ENCODE measurements at regions not wholly inside any gene's neighbourhood (a gene's known extent, or its start where the extent isn't known, plus 50 kb on each side); places are given as distances from the start of the nearest gene placed in this dataset.

DNA sequence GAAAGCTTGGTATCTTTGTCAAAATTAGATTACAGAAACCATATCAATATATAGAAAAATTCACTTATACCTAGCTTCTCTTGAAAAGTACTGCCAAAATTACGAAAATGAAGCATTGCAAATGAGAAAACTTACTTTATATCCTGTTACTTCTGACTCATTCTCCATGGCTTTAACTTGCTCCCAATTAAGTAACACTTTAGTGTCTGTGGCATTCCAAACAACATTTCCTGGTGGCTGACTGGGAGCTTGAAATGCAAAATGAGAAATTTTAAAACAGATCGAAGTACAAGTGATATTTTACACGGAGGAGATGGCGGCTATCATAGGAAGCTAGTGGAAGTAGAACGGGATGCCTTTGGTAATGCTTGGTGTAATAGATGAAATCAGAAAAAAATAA, 347.3 kb downstream of the CNTN3 start:
- H3K27me3 Mint-ChIP-seq (ENCODE audit: unreplicated experiment) = no peaks in the 10 kb centered on the region
- H3K36me3 Mint-ChIP-seq (ENCODE audit: unreplicated experiment) = no peaks in the 10 kb centered on the region
- H3K4me3 Mint-ChIP-seq (ENCODE audit: unreplicated experiment) = no peak overlapping the region
- peaks cover 21% of the 10 kb centered on the region for H3K4me1 Mint-ChIP-seq (ENCODE audit: low read depth, unreplicated experiment)
- TF ChIP-seq, protein P1, sequence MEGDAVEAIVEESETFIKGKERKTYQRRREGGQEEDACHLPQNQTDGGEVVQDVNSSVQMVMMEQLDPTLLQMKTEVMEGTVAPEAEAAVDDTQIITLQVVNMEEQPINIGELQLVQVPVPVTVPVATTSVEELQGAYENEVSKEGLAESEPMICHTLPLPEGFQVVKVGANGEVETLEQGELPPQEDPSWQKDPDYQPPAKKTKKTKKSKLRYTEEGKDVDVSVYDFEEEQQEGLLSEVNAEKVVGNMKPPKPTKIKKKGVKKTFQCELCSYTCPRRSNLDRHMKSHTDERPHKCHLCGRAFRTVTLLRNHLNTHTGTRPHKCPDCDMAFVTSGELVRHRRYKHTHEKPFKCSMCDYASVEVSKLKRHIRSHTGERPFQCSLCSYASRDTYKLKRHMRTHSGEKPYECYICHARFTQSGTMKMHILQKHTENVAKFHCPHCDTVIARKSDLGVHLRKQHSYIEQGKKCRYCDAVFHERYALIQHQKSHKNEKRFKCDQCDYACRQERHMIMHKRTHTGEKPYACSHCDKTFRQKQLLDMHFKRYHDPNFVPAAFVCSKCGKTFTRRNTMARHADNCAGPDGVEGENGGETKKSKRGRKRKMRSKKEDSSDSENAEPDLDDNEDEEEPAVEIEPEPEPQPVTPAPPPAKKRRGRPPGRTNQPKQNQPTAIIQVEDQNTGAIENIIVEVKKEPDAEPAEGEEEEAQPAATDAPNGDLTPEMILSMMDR (IDR thresholded peaks at IDR 0.05; ENCODE audit: partially characterized antibody, unreplicated experiment) = no peak
- no peak overlapping the region for H3K27ac Mint-ChIP-seq (ENCODE audit: unreplicated experiment)
- H3K9me3 Mint-ChIP-seq (ENCODE audit: unreplicated experiment) = no peaks in the 10 kb centered on the region
- DNase-seq = no peak

DNA sequence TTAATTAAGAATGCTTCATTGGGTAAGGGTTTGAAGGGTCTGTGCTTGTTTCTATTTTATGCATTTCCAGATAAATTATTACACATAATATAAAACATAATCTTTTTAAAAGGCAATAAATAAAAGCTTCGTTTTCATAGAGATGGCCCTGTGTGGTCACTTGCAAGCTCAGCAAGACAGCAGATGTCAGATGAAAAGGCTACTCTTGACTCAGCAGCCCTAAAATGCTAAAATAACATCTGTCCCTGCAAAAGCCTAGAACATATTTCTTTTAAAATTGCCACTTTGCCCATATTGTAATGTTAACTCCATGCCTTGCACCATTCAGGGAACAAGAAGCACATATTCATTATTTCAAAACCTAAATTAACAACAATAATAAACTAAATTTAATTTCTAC, 349.4 kb downstream of the CNTN3 start:
- Mint-ChIP-seq H3K27me3 (ENCODE audit: unreplicated experiment) (no peaks in the 10 kb centered on the region), H3K9me3 (ENCODE audit: unreplicated experiment) (no peaks in the 10 kb centered on the region), H3K4me1 (ENCODE audit: low read depth, unreplicated experiment) (peaks cover 21% of the 10 kb centered on the region), H3K27ac (ENCODE audit: unreplicated experiment) (peak overlapping the region; percentile 8), H3K36me3 (ENCODE audit: unreplicated experiment) (no peaks in the 10 kb centered on the region), H3K4me3 (ENCODE audit: unreplicated experiment) (no peak overlapping the region)
- no peak for DNase-seq
- TF ChIP-seq, protein P1 (IDR thresholded peaks at IDR 0.05; ENCODE audit: partially characterized antibody, unreplicated experiment) = no peak

DNA sequence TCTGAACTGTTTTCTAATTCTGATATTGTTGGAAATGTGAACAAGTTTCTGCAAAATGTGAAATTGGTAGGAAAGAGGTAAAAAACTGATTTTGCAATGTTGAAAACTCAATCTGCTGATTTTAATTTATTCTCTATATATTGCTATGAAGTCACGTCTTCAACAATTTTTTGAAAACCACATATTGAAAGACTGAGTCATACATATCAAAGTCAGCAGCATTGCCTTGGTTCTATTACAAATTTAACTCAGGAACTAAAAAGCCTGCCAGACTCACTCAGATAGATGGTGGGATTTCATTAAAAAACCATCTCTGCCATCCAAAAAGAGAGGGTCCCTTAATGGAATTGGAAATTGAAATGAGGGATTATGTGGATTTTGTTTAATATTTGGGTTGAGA, 351.4 kb downstream of the CNTN3 start:
- H3K36me3 Mint-ChIP-seq (ENCODE audit: unreplicated experiment) = no peaks in the 10 kb centered on the region
- H3K9me3 Mint-ChIP-seq (ENCODE audit: unreplicated experiment) = no peaks in the 10 kb centered on the region
- no peak overlapping the region for H3K27ac Mint-ChIP-seq (ENCODE audit: unreplicated experiment)
- no peak overlapping the region for H3K4me3 Mint-ChIP-seq (ENCODE audit: unreplicated experiment)
- no peak for DNase-seq
- TF ChIP-seq, protein P1 (IDR thresholded peaks at IDR 0.05; ENCODE audit: partially characterized antibody, unreplicated experiment) = no peak
- H3K27me3 Mint-ChIP-seq (ENCODE audit: unreplicated experiment) = no peaks in the 10 kb centered on the region
- H3K4me1 Mint-ChIP-seq (ENCODE audit: low read depth, unreplicated experiment) = peaks cover 15% of the 10 kb centered on the region

DNA sequence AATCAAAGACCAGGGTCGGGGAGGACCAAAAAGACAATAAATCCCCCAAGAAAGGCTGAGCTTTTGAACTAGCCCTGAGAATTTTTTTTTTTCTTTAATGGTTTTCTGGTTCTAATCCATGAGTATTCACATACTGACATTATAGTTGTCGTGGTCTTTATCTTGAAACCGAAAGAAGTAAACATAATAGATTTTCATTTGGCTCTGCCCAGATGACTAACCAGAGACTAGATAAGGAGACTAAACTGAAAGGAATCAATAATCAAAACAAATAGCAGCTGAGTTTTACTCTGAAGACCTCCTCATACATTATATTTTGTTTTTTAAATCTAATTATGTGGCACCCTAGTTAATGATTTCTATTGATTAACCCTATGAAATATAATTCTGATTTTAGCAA, 381.4 kb downstream of the CNTN3 start:
- Mint-ChIP-seq H3K27ac (ENCODE audit: unreplicated experiment) (no peak overlapping the region), H3K36me3 (ENCODE audit: unreplicated experiment) (no peaks in the 10 kb centered on the region), H3K4me1 (ENCODE audit: low read depth, unreplicated experiment) (no peaks in the 10 kb centered on the region), H3K9me3 (ENCODE audit: unreplicated experiment) (peaks cover 1% of the 10 kb centered on the region), H3K4me3 (ENCODE audit: unreplicated experiment) (no peak overlapping the region), H3K27me3 (ENCODE audit: unreplicated experiment) (no peaks in the 10 kb centered on the region)
- TF ChIP-seq, protein P1 (IDR thresholded peaks at IDR 0.05; ENCODE audit: partially characterized antibody, unreplicated experiment) = no peak
- DNase-seq = no peak

DNA sequence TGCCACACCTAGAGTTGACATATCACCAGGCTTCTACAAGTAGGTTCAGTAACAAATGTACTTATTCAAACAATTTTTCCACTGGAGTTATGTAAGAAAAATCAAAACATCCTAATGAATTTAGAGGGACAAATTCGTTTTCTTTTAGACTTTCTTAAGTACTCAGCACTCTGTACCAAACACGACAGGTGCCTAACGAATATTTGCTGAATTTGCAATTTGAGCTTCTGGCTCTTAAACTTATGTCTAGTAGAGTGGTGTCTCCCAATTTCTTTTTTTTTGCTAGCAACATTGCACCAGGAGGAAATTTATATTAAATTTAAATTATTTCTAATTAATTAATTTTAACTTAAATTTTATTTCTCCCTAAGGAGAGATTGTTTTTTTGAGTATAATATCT, 397.0 kb downstream of the CNTN3 start:
- no peaks in the 10 kb centered on the region for H3K27me3 Mint-ChIP-seq (ENCODE audit: unreplicated experiment)
- no peak for DNase-seq
- TF ChIP-seq, protein P1 (IDR thresholded peaks at IDR 0.05; ENCODE audit: partially characterized antibody, unreplicated experiment) = no peak
- no peaks in the 10 kb centered on the region for H3K9me3 Mint-ChIP-seq (ENCODE audit: unreplicated experiment)
- H3K4me3 Mint-ChIP-seq (ENCODE audit: unreplicated experiment) = no peak overlapping the region
- no peaks in the 10 kb centered on the region for H3K4me1 Mint-ChIP-seq (ENCODE audit: low read depth, unreplicated experiment)
- H3K27ac Mint-ChIP-seq (ENCODE audit: unreplicated experiment) = no peak overlapping the region
- H3K36me3 Mint-ChIP-seq (ENCODE audit: unreplicated experiment) = no peaks in the 10 kb centered on the region
